ENCODE measurements at regions not wholly inside any gene's neighbourhood (a gene's known extent, or its start where the extent isn't known, plus 50 kb on each side); places are given as distances from the start of the nearest gene placed in this dataset.

DNA sequence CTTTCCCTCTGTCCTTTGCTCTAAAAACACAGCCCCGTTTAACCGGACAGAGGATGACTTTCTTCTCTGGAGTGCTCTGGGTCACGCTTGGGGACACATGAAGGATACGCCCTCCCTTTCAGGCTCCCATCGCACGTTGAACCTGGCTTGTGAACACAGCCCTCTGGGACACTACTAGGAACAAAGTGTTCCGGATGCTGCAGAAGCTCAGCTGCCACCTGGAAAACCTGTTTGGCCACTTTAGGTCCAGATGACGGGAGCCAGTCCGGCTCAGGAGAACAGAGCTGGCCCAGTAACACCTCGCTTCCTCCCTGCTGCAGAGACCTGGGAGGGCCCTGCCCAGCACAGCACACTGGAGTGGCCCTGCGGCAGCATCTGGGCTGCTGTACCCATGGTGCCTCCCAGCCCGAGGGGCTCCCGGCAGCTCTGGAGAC, 60.1 kb downstream of the GADD45G start:
- TF ChIP-seq, protein P1, sequence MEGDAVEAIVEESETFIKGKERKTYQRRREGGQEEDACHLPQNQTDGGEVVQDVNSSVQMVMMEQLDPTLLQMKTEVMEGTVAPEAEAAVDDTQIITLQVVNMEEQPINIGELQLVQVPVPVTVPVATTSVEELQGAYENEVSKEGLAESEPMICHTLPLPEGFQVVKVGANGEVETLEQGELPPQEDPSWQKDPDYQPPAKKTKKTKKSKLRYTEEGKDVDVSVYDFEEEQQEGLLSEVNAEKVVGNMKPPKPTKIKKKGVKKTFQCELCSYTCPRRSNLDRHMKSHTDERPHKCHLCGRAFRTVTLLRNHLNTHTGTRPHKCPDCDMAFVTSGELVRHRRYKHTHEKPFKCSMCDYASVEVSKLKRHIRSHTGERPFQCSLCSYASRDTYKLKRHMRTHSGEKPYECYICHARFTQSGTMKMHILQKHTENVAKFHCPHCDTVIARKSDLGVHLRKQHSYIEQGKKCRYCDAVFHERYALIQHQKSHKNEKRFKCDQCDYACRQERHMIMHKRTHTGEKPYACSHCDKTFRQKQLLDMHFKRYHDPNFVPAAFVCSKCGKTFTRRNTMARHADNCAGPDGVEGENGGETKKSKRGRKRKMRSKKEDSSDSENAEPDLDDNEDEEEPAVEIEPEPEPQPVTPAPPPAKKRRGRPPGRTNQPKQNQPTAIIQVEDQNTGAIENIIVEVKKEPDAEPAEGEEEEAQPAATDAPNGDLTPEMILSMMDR (IDR thresholded peaks at IDR 0.05; ENCODE audit: low read length, missing control alignments), result no peak
- no peak overlapping the region for H3K4me3 ChIP-seq (replicated peaks; ENCODE audit: low read depth, low read length)
- no peak for DNase-seq (ENCODE audit: low read depth)

- TF ChIP-seq, protein P1 (IDR thresholded peaks at IDR 0.05; ENCODE audit: low read length, missing control alignments), result no peak
- no peak overlapping the region for H3K4me3 ChIP-seq (replicated peaks; ENCODE audit: low read depth, low read length)
- no peak for DNase-seq (ENCODE audit: low read depth)
Measured at GRCh38 chr9:89666364-89666763, 61.6 kb downstream of the GADD45G start.

DNA sequence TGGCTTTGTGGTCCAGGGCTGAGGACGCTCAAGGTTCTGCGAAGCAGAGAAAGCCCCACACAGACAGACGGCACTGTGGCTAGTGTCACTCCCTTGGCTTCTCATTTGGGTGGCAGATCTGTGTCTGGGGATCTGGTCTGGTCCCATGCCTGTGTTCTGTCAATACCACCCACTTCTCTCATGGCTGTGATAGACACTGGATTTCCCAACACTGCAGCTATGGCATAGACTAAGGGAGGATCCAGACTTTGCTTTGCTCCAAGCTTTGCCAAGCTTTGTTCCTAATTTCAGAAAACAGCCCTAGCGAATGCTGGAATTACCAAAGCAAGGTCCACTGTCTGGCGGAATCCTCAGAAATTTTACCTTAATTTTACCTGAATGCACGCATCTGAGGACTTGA, 62.1 kb downstream of the GADD45G start:
- TF ChIP-seq, protein P1 (IDR thresholded peaks at IDR 0.05; ENCODE audit: low read length, missing control alignments), result no peak
- DNase-seq (ENCODE audit: low read depth), result no peak

GRCh38 chr9:89667726-89668125, 62.9 kb downstream of the GADD45G start:
- DNase-seq (ENCODE audit: low read depth), result no peak
- TF ChIP-seq, protein P1 (IDR thresholded peaks at IDR 0.05; ENCODE audit: low read length, missing control alignments), result no peak
- no peak overlapping the region for H3K4me3 ChIP-seq (replicated peaks; ENCODE audit: low read depth, low read length)

More for the DNA sequence above, 62.1 kb downstream of the GADD45G start:
- H3K4me3 ChIP-seq (replicated peaks; ENCODE audit: low read depth, low read length), result no peak overlapping the region

DNA sequence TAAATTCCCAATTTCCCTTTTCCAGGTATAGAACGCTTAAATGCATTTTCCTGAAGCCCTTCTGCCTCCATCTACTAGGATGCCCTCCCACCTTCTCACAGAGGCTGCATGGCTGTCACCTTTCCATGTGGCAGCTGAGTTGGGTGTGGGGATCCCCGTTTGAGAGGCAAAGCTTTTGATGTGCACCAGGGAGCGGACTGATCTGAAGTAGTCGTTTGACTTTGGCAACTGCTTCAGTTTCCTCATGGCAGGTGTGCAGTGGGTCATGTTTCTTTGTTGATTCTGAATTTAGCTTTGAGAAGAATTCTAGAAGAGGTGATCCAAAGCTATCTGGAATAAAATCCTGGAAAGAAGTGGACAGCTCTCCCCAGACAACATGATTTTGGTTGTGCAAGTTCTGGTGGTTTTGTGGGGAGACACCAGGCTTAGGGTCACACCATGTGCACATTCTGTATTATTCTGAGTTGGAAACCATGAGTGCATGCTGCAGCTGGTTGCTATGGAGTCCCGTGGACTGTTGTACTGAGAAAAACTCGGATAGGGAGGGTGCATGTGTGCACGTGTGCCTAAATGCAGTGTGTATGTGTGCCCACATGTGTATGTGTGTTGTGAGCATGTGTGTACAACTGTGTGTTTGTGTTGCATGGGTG, 63.5 kb downstream of the GADD45G start:
- TF ChIP-seq, protein P1 (IDR thresholded peaks at IDR 0.05; ENCODE audit: low read length, missing control alignments), result no peak
- no peak overlapping the region for H3K4me3 ChIP-seq (replicated peaks; ENCODE audit: low read depth, low read length)
- DNase-seq (ENCODE audit: low read depth), result no peak

- no peak overlapping the region for H3K4me3 ChIP-seq (replicated peaks; ENCODE audit: low read depth, low read length)
- DNase-seq (ENCODE audit: low read depth), result no peak
- TF ChIP-seq, protein P1 (IDR thresholded peaks at IDR 0.05; ENCODE audit: low read length, missing control alignments), result no peak
Measured at GRCh38 chr9:89668866-89669246, 64.0 kb downstream of the GADD45G start.

DNA sequence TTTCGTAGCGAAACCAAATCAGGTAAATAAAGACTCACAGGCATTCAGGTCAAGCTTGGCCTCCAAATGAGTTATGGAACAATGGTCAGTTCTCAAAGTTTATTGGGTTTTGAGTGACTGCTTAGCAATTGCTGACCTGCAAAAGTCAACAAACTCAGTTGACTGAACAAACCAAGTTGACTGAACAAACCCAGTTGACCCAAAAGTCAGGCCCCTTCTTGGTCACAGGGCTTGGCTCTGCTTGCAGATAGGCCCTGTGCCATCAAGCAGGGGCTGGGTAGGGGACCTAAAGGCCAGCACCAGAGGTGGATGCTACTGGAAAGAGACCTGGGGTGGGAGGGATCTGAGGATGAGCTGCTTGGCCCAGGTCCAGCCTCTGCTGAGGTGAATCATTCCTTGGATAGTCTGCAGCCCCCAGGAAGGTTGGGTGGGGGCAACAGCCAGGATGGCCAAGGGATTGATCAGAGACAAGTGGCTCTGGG, 64.6 kb downstream of the GADD45G start:
- H3K4me3 ChIP-seq (replicated peaks; ENCODE audit: low read depth, low read length), result no peak overlapping the region
- TF ChIP-seq, protein P1 (IDR thresholded peaks at IDR 0.05; ENCODE audit: low read length, missing control alignments), result no peak
- no peak for DNase-seq (ENCODE audit: low read depth)
